T follicular helper cell (primary cell): ENCODE measurements at regions not wholly inside any gene's neighbourhood (a gene's known extent, or its start where the extent isn't known, plus 50 kb on each side); places are given as distances from the start of the nearest gene placed in this dataset.
"Not testable (repeated sequence)": the region's sequence is repeated elsewhere in the genome, so short reads cannot be mapped to it uniquely, and the experiment has no call there.

Experiments
- DNase-seq: peaks from one replicate; pipeline ENCODE4 v3.0.0-alpha.2; 2020; ENCODE audit warnings: low read depth

GRCh38 chr1:213417225-213417820 is 366.3 kb downstream of the RPS6KC1 start:
- DNase-seq, result no peak

GRCh38 chr1:213417846-213418245 is 366.8 kb downstream of the RPS6KC1 start:
- DNase-seq, result no peak

- no peak for DNase-seq
These were observed 367.4 kb downstream of the RPS6KC1 start for GRCh38 chr1:213418268-213419071.

- no peak for DNase-seq
These were observed 368.5 kb downstream of the RPS6KC1 start for GRCh38 chr1:213419401-213420030.

GRCh38 chr1:213421178-213421577 is 370.1 kb downstream of the RPS6KC1 start:
- DNase-seq, result not testable (repeated sequence)

GRCh38 chr1:213423041-213423440 is 372.0 kb downstream of the RPS6KC1 start:
- no peak for DNase-seq

GRCh38 chr1:213423605-213424004 is 372.6 kb downstream of the RPS6KC1 start:
- DNase-seq, result no peak

- no peak for DNase-seq
These were observed 374.5 kb downstream of the RPS6KC1 start for GRCh38 chr1:213425376-213426030.

GRCh38 chr1:213429642-213430041 is 378.6 kb downstream of the RPS6KC1 start:
- no peak for DNase-seq

GRCh38 chr1:213435715-213436114 is 384.7 kb downstream of the RPS6KC1 start:
- DNase-seq, result no peak

- DNase-seq, result no peak
These were observed 387.3 kb downstream of the RPS6KC1 start for GRCh38 chr1:213438339-213438738.

- DNase-seq, result no peak
These were observed 388.7 kb downstream of the RPS6KC1 start for GRCh38 chr1:213439703-213440102.

GRCh38 chr1:213440766-213441165 is 389.7 kb downstream of the RPS6KC1 start:
- no peak for DNase-seq

- DNase-seq, result no peak
These were observed 392.4 kb downstream of the RPS6KC1 start for GRCh38 chr1:213443415-213443814.

- no peak for DNase-seq
These were observed 393.2 kb downstream of the RPS6KC1 start for GRCh38 chr1:213444224-213444623.

- DNase-seq, result no peak
These were observed 395.5 kb downstream of the RPS6KC1 start for GRCh38 chr1:213446496-213446895.

GRCh38 chr1:213448360-213448759 is 397.3 kb downstream of the RPS6KC1 start:
- DNase-seq, result no peak

GRCh38 chr1:213448776-213449175 is 397.7 kb downstream of the RPS6KC1 start:
- no peak for DNase-seq

- no peak for DNase-seq
These were observed 401.5 kb downstream of the RPS6KC1 start for GRCh38 chr1:213452501-213452900.

- no peak for DNase-seq
These were observed 406.1 kb downstream of the RPS6KC1 start for GRCh38 chr1:213457186-213457585.

GRCh38 chr1:213457733-213458132 is 406.7 kb downstream of the RPS6KC1 start:
- no peak for DNase-seq

GRCh38 chr1:213462374-213462773 is 411.3 kb downstream of the RPS6KC1 start:
- DNase-seq, result not testable (repeated sequence)
